Mucosa of descending colon (tissue), 3 donors: ENCODE measurements at regions not wholly inside any gene's neighbourhood (a gene's known extent, or its start where the extent isn't known, plus 50 kb on each side); places are given as distances from the start of the nearest gene placed in this dataset.

ENCODE experiments used
- ATAC-seq: fragments of 200-7000 bp; cut with Tn5 transposase; one replicate; pipeline ENCODE4 v1.9.1; 2020; ENCODE audit warnings: mild to moderate bottlenecking, moderate library complexity
- DNase-seq, 3 donors: peaks; one replicate each; pipeline ENCODE4 v3.0.0-alpha.2; 2020
- H3K36me3 ChIP-seq: fragments of 200-600 bp; one replicate; pipeline ENCODE4 v1.8.0; 2021; ENCODE audit warnings: low read depth, mild to moderate bottlenecking
- H3K4me1 ChIP-seq: fragments of 200-600 bp; one replicate; pipeline ENCODE4 v1.8.0; 2021; ENCODE audit warnings: low read depth, mild to moderate bottlenecking
- H3K4me3 ChIP-seq: fragments of 200-600 bp; one replicate; pipeline ENCODE4 v1.8.0; 2021; ENCODE audit warnings: mild to moderate bottlenecking
- H3K9me3 ChIP-seq: fragments of 200-600 bp; one replicate; pipeline ENCODE4 v1.8.0; 2021; ENCODE audit warnings: mild to moderate bottlenecking
- CTCF ChIP-seq: fragments of 200-600 bp; IDR thresholded peaks from one replicate; pipeline ENCODE4 v1.8.0; 2022; ENCODE audit warnings: antibody characterized with exemption, mild to moderate bottlenecking
- intact Hi-C, 2 donors: fragments of 100-400 bp; cut with DNase I in 1 of 2; cut with micrococcal nuclease in 1 of 2; formaldehyde crosslinking; loops; one replicate each; pipeline versions ENCODE4 v1.11.0 to v1.11.1; 2022; cut with DNase I, micrococcal nuclease
- donor health status: DM: no; HTN: no; CAD: no; lungs with moderate emphysema.
- donor health status: DM: no; HTN: no; CAD: no.
- donor health status: DM: no; HTN: yes; CAD: no.

DNA sequence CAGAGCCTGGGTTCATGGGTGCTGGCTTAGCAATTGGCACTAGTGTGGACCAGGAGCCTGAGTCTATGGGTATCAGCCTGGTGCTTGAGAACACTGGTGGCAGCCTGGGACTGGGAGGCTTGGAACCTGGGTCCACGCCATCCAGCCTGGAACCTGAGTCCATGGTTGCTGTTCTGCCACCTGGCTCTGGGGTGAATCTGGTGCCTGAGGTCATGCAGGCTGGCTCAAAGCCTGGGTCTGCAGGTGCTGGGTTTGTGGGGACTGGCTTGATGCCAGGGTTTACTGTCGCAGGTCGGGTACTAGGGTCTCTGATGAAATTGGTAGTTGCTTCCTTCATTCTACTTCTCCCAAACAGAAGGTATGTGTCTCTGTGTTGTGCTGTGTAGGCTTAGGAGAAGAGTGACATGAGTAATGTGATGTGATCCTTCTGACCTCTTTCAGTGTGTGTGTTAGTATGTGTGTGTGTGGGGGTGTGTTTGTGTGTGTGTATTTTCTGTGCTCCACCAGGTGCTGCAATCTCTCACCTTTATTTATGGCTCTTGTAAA, 517.0 kb upstream of the EPHA5 start:
- H3K36me3 ChIP-seq = no peaks in the 10 kb centered on the region
- ATAC-seq = no peak
- intact Hi-C loops = no loop called here

DNA sequence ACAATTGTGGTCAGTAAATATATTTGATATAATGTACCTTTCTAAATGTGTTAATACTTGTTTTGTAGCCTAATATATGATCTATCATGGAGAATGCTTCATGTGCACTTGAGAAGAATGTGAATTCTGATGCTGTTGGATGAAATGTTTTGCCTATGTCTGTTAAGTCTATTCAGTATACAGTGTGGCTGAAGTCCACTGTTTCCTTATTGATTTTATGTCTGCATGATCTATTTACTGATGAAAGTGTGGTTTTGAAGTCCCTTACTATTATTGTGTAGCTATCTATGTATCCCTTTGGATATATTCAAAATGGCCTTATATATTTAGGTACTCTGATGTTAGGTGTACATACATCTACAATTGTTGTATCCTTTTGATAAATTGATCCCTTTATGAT, 515.8 kb upstream of the EPHA5 start:
- ATAC-seq (no peak), DNase-seq (no peak)
- Histone ChIP-seq H3K9me3 (no peaks in the 10 kb centered on the region), H3K36me3 (no peaks in the 10 kb centered on the region), H3K4me3 (no peak overlapping the region), H3K4me1 (no peaks in the 10 kb centered on the region)
- TF ChIP-seq CTCF = no peak
- intact Hi-C loops = no loop called here

More for the DNA sequence above, 517.0 kb upstream of the EPHA5 start:
- no peak for TF ChIP-seq CTCF
- H3K9me3 ChIP-seq = no peaks in the 10 kb centered on the region
- no peak overlapping the region for H3K4me3 ChIP-seq
- H3K4me1 ChIP-seq = no peaks in the 10 kb centered on the region
- DNase-seq = no peak

GRCh38 chr4:66182636-66183035, 512.3 kb upstream of the EPHA5 start:
- ATAC-seq = no peak
- TF ChIP-seq CTCF = no peak

GRCh38 chr4:66178906-66179305, 508.6 kb upstream of the EPHA5 start:
- Histone ChIP-seq H3K36me3 (no peaks in the 10 kb centered on the region), H3K4me3 (no peak overlapping the region), H3K4me1 (no peaks in the 10 kb centered on the region), H3K9me3 (peaks cover 9% of the 10 kb centered on the region)
- intact Hi-C loops = no loop called here
- no peak for ATAC-seq
- no peak for TF ChIP-seq CTCF
- no peak for DNase-seq

More at GRCh38 chr4:66182636-66183035, 512.3 kb upstream of the EPHA5 start:
- peaks cover 7% of the 10 kb centered on the region for H3K9me3 ChIP-seq
- H3K36me3 ChIP-seq = no peaks in the 10 kb centered on the region
- H3K4me1 ChIP-seq = no peaks in the 10 kb centered on the region
- H3K4me3 ChIP-seq = no peak overlapping the region
- DNase-seq = no peak
- intact Hi-C loops = no loop called here

- Histone ChIP-seq H3K36me3 (no peaks in the 10 kb centered on the region), H3K4me1 (no peaks in the 10 kb centered on the region), H3K9me3 (peaks cover 14% of the 10 kb centered on the region), H3K4me3 (no peak overlapping the region)
- ATAC-seq (no peak), DNase-seq (no peak)
- TF ChIP-seq CTCF = no peak
- intact Hi-C loops = no loop called here
Measured at GRCh38 chr4:66169341-66169740, 499.1 kb upstream of the EPHA5 start.

DNA sequence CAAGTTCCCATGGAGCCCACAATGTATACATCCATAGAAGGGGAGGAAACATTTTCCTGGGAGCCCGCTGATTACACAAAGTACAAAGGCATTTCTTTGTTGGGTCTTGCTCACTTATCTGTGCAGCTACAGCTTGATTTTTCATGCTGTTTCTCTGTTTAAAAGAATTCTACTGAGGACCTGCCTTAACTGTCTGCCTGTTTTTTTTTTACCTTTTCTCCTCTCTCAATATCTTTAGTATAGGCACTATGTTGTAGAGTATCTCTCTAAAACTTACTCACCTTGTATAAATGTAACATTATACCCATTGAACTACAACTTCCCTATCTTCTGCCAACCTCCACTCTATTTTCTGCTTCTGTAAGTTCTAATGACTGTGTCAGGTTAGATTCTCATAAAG, 494.6 kb upstream of the EPHA5 start:
- TF ChIP-seq CTCF = no peak
- DNase-seq (no peak), ATAC-seq (no peak)
- Histone ChIP-seq H3K9me3 (peaks cover 21% of the 10 kb centered on the region), H3K36me3 (no peaks in the 10 kb centered on the region), H3K4me3 (no peak overlapping the region), H3K4me1 (no peaks in the 10 kb centered on the region)
- intact Hi-C loops = no loop called here
